ENCODE measurements at regions not wholly inside any gene's neighbourhood (a gene's known extent, or its start where the extent isn't known, plus 50 kb on each side); places are given as distances from the start of the nearest gene placed in this dataset.

- BruUV-seq (replicated peaks) = no TSS peak
Measured at GRCh38 chr20:26277339-26277738, 580.7 kb upstream of the ZNF337 start.

More at GRCh38 chr20:26277339-26277738, 580.7 kb upstream of the ZNF337 start:
- no peak for TF ChIP-seq POLR2A (IDR thresholded peaks at IDR 0.05; ENCODE audit: low read depth, low read length)
- TF ChIP-seq FOS (IDR thresholded peaks at IDR 0.05; ENCODE audit: borderline replicate concordance, insufficient read depth, low read length) = no peak
- no peak for TF ChIP-seq GATA2 (IDR thresholded peaks at IDR 0.05; ENCODE audit: insufficient read depth, insufficient read length, low read depth, low read length)
- no peak for TF ChIP-seq MYC (IDR thresholded peaks at IDR 0.05; ENCODE audit: low read depth, low read length)
- TF ChIP-seq MAX (IDR thresholded peaks at IDR 0.05; ENCODE audit: insufficient read depth, insufficient read length) = no peak
- TF ChIP-seq EZH2 (IDR thresholded peaks at IDR 0.05; ENCODE audit: borderline replicate concordance, low read depth, low read length, severe bottlenecking) = no peak
- no peak for TF ChIP-seq CTCF (IDR thresholded peaks at IDR 0.05; ENCODE audit: extremely low read depth in 1 of 2, insufficient read depth in 1 of 2, low read depth in 1 of 2, low read length in 2 of 2)
- no peak for TF ChIP-seq JUN (IDR thresholded peaks at IDR 0.05; ENCODE audit: borderline replicate concordance, insufficient read depth, insufficient read length, low read depth)
- no peak for TF ChIP-seq POLR2AphosphoS5 (IDR thresholded peaks at IDR 0.05; ENCODE audit: insufficient read depth, low read depth, low read length)
- intact Hi-C loops (cut with micrococcal nuclease) (no loop called here), dilution Hi-C loops (cut with MboI; ENCODE audit: extremely low pct_ligation_motif_present, low sequenced_read_pairs) (no loop called here)
- Histone ChIP-seq H3K36me3 (ENCODE audit: control insufficient read depth in 2 of 2, extremely low read depth in 1 of 2, insufficient read depth in 2 of 2, low read length in 2 of 2) (no peaks in the 10 kb centered on the region), H3K27ac (ENCODE audit: insufficient read depth, low read depth, low read length) (no peak overlapping the region), H3K4me1 (ENCODE audit: control insufficient read depth, extremely low read depth, insufficient read depth, low read length) (no peaks in the 10 kb centered on the region), H3K9ac (replicated peaks; ENCODE audit: extremely low read depth, insufficient read depth, low read length) (no peak overlapping the region), H3K79me2 (ENCODE audit: control insufficient read depth, insufficient read depth, low read length) (no peaks in the 10 kb centered on the region), H2AFZ (ENCODE audit: low read depth, low read length) (no peak overlapping the region), H3K4me3 (replicated peaks in 1 of 3; ENCODE audit: insufficient read depth in 1 of 3, low read depth in 1 of 3, low read length in 3 of 3) (no peak overlapping the region), H3K27me3 (ENCODE audit: control insufficient read depth in 2 of 2, insufficient read depth in 2 of 2, low read length in 2 of 2) (no peaks in the 10 kb centered on the region), H3K9me3 (replicated peaks; ENCODE audit: control insufficient read depth, insufficient read depth, low read length) (no peaks in the 10 kb centered on the region), H3K4me2 (ENCODE audit: insufficient read depth, low read length) (no peak overlapping the region), H3K9me1 (replicated peaks; ENCODE audit: control insufficient read depth, extremely low read depth, insufficient read depth, low read length) (no peaks in the 10 kb centered on the region), H4K20me1 (replicated peaks; ENCODE audit: control insufficient read depth, extremely low read depth, insufficient read depth, low read length) (no peaks in the 10 kb centered on the region)
- CTCF ChIA-PET = no interaction called here
- DNase-seq (ENCODE audit: low read depth, low spot score) (no peak), FAIRE-seq (no peak)
- POLR2A ChIA-PET = no interaction called here
